ENCODE measurements at regions not wholly inside any gene's neighbourhood (a gene's known extent, or its start where the extent isn't known, plus 50 kb on each side); places are given as distances from the start of the nearest gene placed in this dataset.

DNA sequence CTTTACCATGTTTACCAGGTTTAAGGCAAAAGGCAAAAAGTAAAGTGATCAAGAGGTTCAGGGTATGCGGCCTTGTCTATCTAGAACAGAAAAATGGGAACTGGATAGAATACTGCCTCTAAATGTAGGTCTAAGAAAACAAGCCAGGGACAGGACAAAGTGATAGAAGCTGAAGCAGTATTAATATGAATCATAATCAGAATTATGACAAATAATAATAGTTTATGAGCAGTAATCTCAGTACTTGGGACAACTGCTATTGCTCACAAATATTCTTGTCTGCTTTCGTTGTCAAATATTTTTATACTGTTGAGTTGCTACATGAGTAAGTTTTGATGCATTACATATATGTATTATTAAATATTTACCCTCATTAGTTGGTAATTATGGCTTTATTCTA lies 356.9 kb upstream of the RBMS3 start:
- Histone ChIP-seq H3F3A (ENCODE audit: low read length, unreplicated experiment) (no peaks in the 10 kb centered on the region), H2AFZ (ENCODE audit: low read length) (no peak overlapping the region), H3K27me3 (ENCODE audit: low read length) (no peaks in the 10 kb centered on the region), H3K27ac (ENCODE audit: low read length) (no peak overlapping the region), H3K9me3 (ENCODE audit: low read length) (no peaks in the 10 kb centered on the region), H4K20me1 (ENCODE audit: low read length) (no peaks in the 10 kb centered on the region), H3K4me1 (ENCODE audit: insufficient read depth, low read length) (peaks cover 14% of the 10 kb centered on the region), H3K9me2 (replicated peaks; ENCODE audit: low read length) (no peaks in the 10 kb centered on the region), H3K4me2 (ENCODE audit: low read length) (no peak overlapping the region), H3K79me2 (ENCODE audit: low read length) (no peaks in the 10 kb centered on the region), H3K9ac (ENCODE audit: low read length) (no peak overlapping the region), H3K36me3 (ENCODE audit: low read depth, low read length) (no peaks in the 10 kb centered on the region), H3K4me3 (ENCODE audit: low read length) (no peak overlapping the region)
- ChIA-PET POLR2A (ENCODE audit: unreplicated experiment) (no interaction called here), CTCF (no interaction called here)
- TF ChIP-seq EZH2phosphoT487 (IDR thresholded peaks at IDR 0.05; ENCODE audit: borderline replicate concordance, low read length), result no peak
- TF ChIP-seq, protein P1, sequence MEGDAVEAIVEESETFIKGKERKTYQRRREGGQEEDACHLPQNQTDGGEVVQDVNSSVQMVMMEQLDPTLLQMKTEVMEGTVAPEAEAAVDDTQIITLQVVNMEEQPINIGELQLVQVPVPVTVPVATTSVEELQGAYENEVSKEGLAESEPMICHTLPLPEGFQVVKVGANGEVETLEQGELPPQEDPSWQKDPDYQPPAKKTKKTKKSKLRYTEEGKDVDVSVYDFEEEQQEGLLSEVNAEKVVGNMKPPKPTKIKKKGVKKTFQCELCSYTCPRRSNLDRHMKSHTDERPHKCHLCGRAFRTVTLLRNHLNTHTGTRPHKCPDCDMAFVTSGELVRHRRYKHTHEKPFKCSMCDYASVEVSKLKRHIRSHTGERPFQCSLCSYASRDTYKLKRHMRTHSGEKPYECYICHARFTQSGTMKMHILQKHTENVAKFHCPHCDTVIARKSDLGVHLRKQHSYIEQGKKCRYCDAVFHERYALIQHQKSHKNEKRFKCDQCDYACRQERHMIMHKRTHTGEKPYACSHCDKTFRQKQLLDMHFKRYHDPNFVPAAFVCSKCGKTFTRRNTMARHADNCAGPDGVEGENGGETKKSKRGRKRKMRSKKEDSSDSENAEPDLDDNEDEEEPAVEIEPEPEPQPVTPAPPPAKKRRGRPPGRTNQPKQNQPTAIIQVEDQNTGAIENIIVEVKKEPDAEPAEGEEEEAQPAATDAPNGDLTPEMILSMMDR (conservative IDR thresholded peaks at IDR 0.05; ENCODE audit: low read depth, low read length), result no peak
- TF ChIP-seq EZH2 (IDR thresholded peaks at IDR 0.05; ENCODE audit: low read length, unreplicated experiment), result no peak
- BruUV-seq (replicated peaks), result no TSS peak
- no peak for ATAC-seq
- intact Hi-C loops (cut with micrococcal nuclease), result loop anchor here (2.0 to 10.0 kb wide), 3 partner anchors 29 to 213 kb away; no protein-coding TSS in a partner anchor
- no peak for DNase-seq

DNA sequence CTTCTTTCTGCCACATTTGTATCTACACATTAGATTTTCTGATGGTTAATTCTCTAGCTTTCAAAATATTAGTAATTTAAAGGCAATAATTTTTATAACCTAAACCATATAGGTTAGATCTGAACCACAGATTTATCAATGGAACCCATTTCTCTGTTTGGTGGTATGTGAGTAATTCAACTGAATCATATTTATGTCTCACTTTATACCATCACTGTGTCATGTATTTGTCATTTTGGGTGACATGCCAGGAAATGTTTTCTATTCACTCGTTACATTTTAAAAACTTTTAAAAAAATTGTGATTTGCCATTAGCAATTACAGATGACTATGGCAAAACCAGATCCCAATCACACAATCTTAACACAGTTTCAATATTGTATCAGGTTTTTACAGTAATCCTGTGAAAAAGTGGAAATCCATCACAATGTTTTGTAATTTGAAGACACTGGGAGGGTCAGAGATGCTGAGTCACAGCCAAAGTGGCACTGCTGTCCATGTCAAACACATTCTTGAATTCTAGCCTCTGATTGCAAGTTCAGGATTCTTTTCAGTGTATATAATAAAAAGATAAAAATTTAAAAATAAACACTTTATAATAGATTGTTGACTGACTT lies 356.0 kb upstream of the RBMS3 start:
- H3K9ac ChIP-seq (ENCODE audit: low read length), result no peak overlapping the region
- no peaks in the 10 kb centered on the region for H3K79me2 ChIP-seq (ENCODE audit: low read length)
- ChIA-PET CTCF (no interaction called here), POLR2A (ENCODE audit: unreplicated experiment) (no interaction called here)
- intact Hi-C loops (cut with micrococcal nuclease), result loop anchor here (2.0 to 10.0 kb wide), 3 partner anchors 28 to 212 kb away; no protein-coding TSS in a partner anchor
- TF ChIP-seq, protein P1 (conservative IDR thresholded peaks at IDR 0.05; ENCODE audit: low read depth, low read length), result no peak
- TF ChIP-seq EZH2phosphoT487 (IDR thresholded peaks at IDR 0.05; ENCODE audit: borderline replicate concordance, low read length), result no peak
- no peaks in the 10 kb centered on the region for H3K9me3 ChIP-seq (ENCODE audit: low read length)
- ATAC-seq, result peak; percentile 87
- peak overlapping the region; percentile 80 for H3K4me2 ChIP-seq (ENCODE audit: low read length)
- no peaks in the 10 kb centered on the region for H3K27me3 ChIP-seq (ENCODE audit: low read length)
- H3K27ac ChIP-seq (ENCODE audit: low read length), result peak overlapping the region; percentile 67
- peak overlapping the region; percentile 68 for H2AFZ ChIP-seq (ENCODE audit: low read length)
- no peaks in the 10 kb centered on the region for H3F3A ChIP-seq (ENCODE audit: low read length, unreplicated experiment)
- peak; percentile 76 for DNase-seq
- BruUV-seq (replicated peaks), result no TSS peak
- peaks cover 14% of the 10 kb centered on the region for H3K4me1 ChIP-seq (ENCODE audit: insufficient read depth, low read length)
- H4K20me1 ChIP-seq (ENCODE audit: low read length), result no peaks in the 10 kb centered on the region
- peak overlapping the region; percentile 61 for H3K4me3 ChIP-seq (ENCODE audit: low read length)
- H3K36me3 ChIP-seq (ENCODE audit: low read depth, low read length), result no peaks in the 10 kb centered on the region
- no peaks in the 10 kb centered on the region for H3K9me2 ChIP-seq (replicated peaks; ENCODE audit: low read length)

DNA sequence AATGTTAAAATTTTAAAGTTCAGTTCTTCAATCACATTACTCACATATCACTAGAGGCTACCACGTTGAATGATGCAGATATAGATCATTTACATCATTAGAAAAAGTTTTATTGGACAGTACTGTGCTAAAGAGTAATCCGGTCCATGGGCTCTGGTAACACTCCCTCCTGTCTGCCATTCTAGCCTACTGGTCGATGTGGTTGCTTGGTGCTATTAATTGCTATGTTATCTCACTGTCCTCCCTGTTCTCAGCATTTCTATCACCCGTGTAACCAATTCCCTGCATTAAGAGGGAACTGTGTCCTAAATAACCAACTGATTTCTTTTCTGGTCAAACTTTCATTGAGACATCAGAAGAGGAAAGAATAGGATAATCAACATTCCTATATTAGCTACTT lies 347.5 kb upstream of the RBMS3 start:
- H4K20me1 ChIP-seq (ENCODE audit: low read length), result no peaks in the 10 kb centered on the region
- no peaks in the 10 kb centered on the region for H3K9me2 ChIP-seq (replicated peaks; ENCODE audit: low read length)
- H3K79me2 ChIP-seq (ENCODE audit: low read length), result no peaks in the 10 kb centered on the region
- H3K36me3 ChIP-seq (ENCODE audit: low read depth, low read length), result no peaks in the 10 kb centered on the region
- BruUV-seq (replicated peaks), result no TSS peak
- H3F3A ChIP-seq (ENCODE audit: low read length, unreplicated experiment), result no peaks in the 10 kb centered on the region
- no peak overlapping the region for H3K27ac ChIP-seq (ENCODE audit: low read length)
- no peak for TF ChIP-seq EZH2 (IDR thresholded peaks at IDR 0.05; ENCODE audit: low read length, unreplicated experiment)
- TF ChIP-seq, protein P1 (conservative IDR thresholded peaks at IDR 0.05; ENCODE audit: low read depth, low read length), result no peak
- TF ChIP-seq EZH2phosphoT487 (IDR thresholded peaks at IDR 0.05; ENCODE audit: borderline replicate concordance, low read length), result no peak
- H3K4me2 ChIP-seq (ENCODE audit: low read length), result no peak overlapping the region
- no peak overlapping the region for H3K4me3 ChIP-seq (ENCODE audit: low read length)
- POLR2A ChIA-PET (ENCODE audit: unreplicated experiment), result no interaction called here
- no peaks in the 10 kb centered on the region for H3K9me3 ChIP-seq (ENCODE audit: low read length)
- no peak overlapping the region for H3K9ac ChIP-seq (ENCODE audit: low read length)
- no peaks in the 10 kb centered on the region for H3K27me3 ChIP-seq (ENCODE audit: low read length)
- no peak for ATAC-seq
- no peak overlapping the region for H2AFZ ChIP-seq (ENCODE audit: low read length)
- no peaks in the 10 kb centered on the region for H3K4me1 ChIP-seq (ENCODE audit: insufficient read depth, low read length)
- CTCF ChIA-PET, result no interaction called here
- no peak for DNase-seq
- intact Hi-C loops (cut with micrococcal nuclease), result no loop called here
